ENCODE measurements at regions not wholly inside any gene's neighbourhood (a gene's known extent, or its start where the extent isn't known, plus 50 kb on each side); places are given as distances from the start of the nearest gene placed in this dataset.

DNA sequence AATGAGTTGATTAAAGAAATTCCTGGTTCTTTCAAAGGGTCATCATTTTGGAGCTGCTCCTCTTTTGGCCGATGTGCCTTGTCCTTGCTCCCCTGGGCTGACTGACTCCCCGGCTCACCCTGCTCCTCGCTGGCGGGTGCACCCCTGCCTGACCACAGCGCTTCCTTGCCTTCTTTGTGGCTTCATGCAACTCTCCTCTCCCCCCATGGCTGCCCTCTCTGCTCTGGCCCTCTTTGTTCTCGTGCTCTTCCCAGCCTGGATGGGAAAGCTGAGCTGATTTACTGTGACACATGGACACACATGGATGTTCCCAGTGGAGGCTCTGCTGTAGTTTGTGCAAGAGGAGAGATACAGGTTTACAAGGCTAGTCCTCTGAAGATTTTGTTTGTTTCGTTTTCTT lies 234.6 kb downstream of the HAUS1 start:
- Mint-ChIP-seq H3K9me3 (no peaks in the 10 kb centered on the region), H3K36me3 (ENCODE audit: low read depth) (no peaks in the 10 kb centered on the region), H3K27me3 (peaks cover 33% of the 10 kb centered on the region), H3K4me1 (peaks cover 30% of the 10 kb centered on the region), H3K4me3 (peak overlapping the region; percentile 29), H3K27ac (no peak overlapping the region)
- no peak for ATAC-seq (replicated peaks)

DNA sequence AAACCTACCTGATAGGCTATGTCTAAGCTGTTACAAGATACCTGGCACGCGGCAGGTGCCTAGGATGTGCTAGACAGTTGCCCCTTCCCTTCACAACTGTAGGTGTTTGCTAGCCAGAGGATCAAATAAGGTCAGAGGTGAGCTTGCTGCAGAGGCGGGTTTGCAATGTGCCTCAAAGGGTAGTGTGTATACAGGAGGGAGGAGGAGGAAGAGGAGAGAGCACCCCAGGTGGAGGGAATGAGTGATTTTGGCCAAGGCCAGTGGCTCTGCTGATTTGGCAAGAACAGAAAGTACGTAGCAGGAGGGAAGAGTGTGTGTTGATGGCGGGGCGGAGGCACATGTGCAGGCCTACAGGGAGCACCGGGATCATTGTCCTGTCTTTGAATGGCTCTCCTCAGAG lies 236.5 kb downstream of the HAUS1 start:
- Mint-ChIP-seq H3K9me3 (no peaks in the 10 kb centered on the region), H3K4me1 (peaks cover 21% of the 10 kb centered on the region), H3K27ac (no peak overlapping the region), H3K4me3 (no peak overlapping the region), H3K27me3 (peaks cover 20% of the 10 kb centered on the region), H3K36me3 (ENCODE audit: low read depth) (no peaks in the 10 kb centered on the region)
- no peak for ATAC-seq (replicated peaks)

GRCh38 chr18:46341986-46342525 lies 237.9 kb downstream of the HAUS1 start:
- Mint-ChIP-seq H3K4me1 (peaks cover 18% of the 10 kb centered on the region), H3K9me3 (no peaks in the 10 kb centered on the region), H3K27me3 (peaks cover 11% of the 10 kb centered on the region), H3K4me3 (no peak overlapping the region), H3K36me3 (ENCODE audit: low read depth) (no peaks in the 10 kb centered on the region), H3K27ac (no peak overlapping the region)
- no peak for ATAC-seq (replicated peaks)

DNA sequence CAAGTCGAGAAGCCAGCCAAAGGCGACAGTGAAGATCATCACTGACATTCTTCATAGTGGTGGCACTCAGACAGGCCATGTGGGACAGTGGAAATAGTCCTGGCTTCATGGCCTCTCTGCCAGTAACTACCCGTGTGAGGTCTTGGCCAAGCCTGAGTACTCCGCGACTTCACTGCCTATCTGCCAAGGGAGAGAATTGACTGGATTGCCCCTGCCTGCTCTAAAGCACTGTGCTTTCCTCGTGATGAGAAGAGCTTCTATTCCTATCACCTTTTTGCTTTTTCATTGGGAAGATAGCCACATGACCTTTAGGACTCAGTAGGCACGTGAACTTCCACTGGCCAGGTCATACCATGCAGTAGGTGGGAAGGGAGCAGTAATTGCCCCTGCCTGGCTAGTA lies 239.3 kb downstream of the HAUS1 start:
- peak overlapping the region; percentile 54 for H3K4me3 Mint-ChIP-seq
- H3K9me3 Mint-ChIP-seq, result no peaks in the 10 kb centered on the region
- H3K27ac Mint-ChIP-seq, result peak overlapping the region; percentile 76
- no peak for ATAC-seq (replicated peaks)
- no peaks in the 10 kb centered on the region for H3K36me3 Mint-ChIP-seq (ENCODE audit: low read depth)
- H3K4me1 Mint-ChIP-seq, result peaks cover 18% of the 10 kb centered on the region
- peaks cover 4% of the 10 kb centered on the region for H3K27me3 Mint-ChIP-seq

GRCh38 chr18:46343931-46344372 lies 239.8 kb downstream of the HAUS1 start:
- Mint-ChIP-seq H3K36me3 (ENCODE audit: low read depth) (no peaks in the 10 kb centered on the region), H3K4me1 (peaks cover 15% of the 10 kb centered on the region), H3K27me3 (peaks cover under 1% of the 10 kb centered on the region), H3K4me3 (peak overlapping the region; percentile 54), H3K9me3 (no peaks in the 10 kb centered on the region), H3K27ac (peak overlapping the region; percentile 76)
- peak; percentile 80 for ATAC-seq (replicated peaks)

- H3K27ac Mint-ChIP-seq, result peak overlapping the region; percentile 76
These were observed 240.4 kb downstream of the HAUS1 start for GRCh38 chr18:46344416-46345180.

DNA sequence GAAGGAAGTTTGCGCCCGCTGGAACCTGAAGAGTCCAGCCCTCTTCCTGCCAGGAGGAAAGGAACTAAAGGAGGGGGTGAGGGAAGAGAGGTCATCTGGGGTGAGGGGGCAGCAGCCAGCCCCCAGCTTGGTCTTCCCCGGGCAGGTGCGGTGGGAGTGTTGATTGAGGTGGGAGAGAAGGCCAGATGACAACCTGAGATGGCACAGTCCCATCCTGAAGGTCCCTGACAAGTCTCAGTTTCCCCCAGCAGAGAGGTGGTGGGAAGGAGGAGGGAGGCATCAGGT lies 240.9 kb downstream of the HAUS1 start:
- Mint-ChIP-seq H3K4me1 (peaks cover 10% of the 10 kb centered on the region), H3K36me3 (ENCODE audit: low read depth) (no peaks in the 10 kb centered on the region), H3K4me3 (no peak overlapping the region), H3K27ac (no peak overlapping the region), H3K9me3 (no peaks in the 10 kb centered on the region), H3K27me3 (no peaks in the 10 kb centered on the region)
- ATAC-seq (replicated peaks), result no peak

More at GRCh38 chr18:46344416-46345180, 240.4 kb downstream of the HAUS1 start:
- Mint-ChIP-seq H3K27me3 (no peaks in the 10 kb centered on the region), H3K9me3 (no peaks in the 10 kb centered on the region), H3K4me3 (peak overlapping the region; percentile 54), H3K4me1 (peaks cover 10% of the 10 kb centered on the region), H3K36me3 (ENCODE audit: low read depth) (no peaks in the 10 kb centered on the region)
- ATAC-seq (replicated peaks), result no peak

DNA sequence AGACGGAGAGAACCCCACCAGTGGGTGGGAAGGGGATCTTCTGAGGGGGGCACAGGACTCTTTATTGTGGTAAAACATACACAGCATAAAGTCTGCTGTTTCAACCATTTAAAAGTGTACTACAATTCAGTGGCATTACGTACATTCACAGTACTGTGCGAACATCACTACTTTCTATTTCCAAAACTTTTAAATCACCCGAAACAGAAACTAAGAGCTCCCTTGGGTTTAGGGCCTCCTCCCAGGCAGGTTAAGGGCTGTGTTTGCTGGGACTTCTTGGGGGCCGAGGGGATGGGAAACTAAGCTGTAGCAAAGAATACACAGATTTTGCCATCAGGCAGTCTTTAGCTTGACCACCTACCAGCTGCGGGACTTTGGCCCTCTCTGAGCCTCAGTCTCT lies 242.0 kb downstream of the HAUS1 start:
- Mint-ChIP-seq H3K27me3 (no peaks in the 10 kb centered on the region), H3K4me3 (no peak overlapping the region), H3K4me1 (peaks cover 10% of the 10 kb centered on the region), H3K9me3 (no peaks in the 10 kb centered on the region), H3K36me3 (ENCODE audit: low read depth) (no peaks in the 10 kb centered on the region), H3K27ac (no peak overlapping the region)
- ATAC-seq (replicated peaks), result no peak

DNA sequence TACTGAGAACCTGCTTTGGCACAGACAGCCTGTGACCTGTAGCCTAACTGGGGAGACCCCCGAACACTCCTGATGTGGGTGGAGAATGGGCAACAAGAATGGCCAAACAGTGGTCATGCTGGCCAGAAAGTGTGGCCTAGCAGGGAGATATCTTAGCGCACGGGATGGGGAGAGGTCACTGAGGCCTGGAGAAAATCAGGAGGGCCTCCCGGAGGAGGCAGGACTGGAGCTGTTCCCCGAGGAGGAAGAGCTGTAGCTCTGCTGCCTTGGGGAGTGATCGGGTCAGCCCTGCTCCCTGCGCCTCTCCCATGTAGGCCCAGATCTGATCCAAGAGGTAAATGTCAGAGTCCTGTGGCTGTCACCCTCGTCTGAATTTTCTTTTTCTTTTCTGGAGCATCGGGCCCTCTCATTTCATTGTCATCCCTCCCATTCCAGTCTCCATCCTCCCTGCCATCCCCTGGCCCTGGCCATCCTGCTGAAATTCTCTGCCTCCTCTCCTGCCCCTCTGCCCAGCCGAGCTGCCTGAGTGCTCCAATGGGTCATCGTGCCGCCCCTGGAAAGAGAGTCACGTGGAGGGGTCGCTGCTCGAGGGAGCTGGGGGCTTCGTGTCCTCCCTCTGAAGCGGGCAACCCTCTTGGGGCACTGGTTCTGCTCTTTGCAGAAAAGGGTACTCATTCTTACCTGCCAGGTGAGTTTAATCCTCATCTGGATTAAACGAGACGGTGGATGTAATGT lies 242.9 kb downstream of the HAUS1 start:
- Mint-ChIP-seq H3K4me1 (peaks cover 10% of the 10 kb centered on the region), H3K27me3 (no peaks in the 10 kb centered on the region), H3K36me3 (ENCODE audit: low read depth) (no peaks in the 10 kb centered on the region), H3K4me3 (no peak overlapping the region), H3K27ac (no peak overlapping the region), H3K9me3 (no peaks in the 10 kb centered on the region)
- ATAC-seq (replicated peaks), result no peak

- no peak overlapping the region for H3K4me3 Mint-ChIP-seq
- no peaks in the 10 kb centered on the region for H3K27me3 Mint-ChIP-seq
- ATAC-seq (replicated peaks), result no peak
- H3K9me3 Mint-ChIP-seq, result no peaks in the 10 kb centered on the region
- no peak overlapping the region for H3K27ac Mint-ChIP-seq
- H3K4me1 Mint-ChIP-seq, result no peaks in the 10 kb centered on the region
- H3K36me3 Mint-ChIP-seq (ENCODE audit: low read depth), result no peaks in the 10 kb centered on the region
These were observed 246.5 kb downstream of the HAUS1 start for GRCh38 chr18:46350598-46351159.

- Mint-ChIP-seq H3K27ac (no peak overlapping the region), H3K36me3 (ENCODE audit: low read depth) (no peaks in the 10 kb centered on the region), H3K4me3 (no peak overlapping the region)
These were observed 248.5 kb downstream of the HAUS1 start for GRCh38 chr18:46352520-46353250.

DNA sequence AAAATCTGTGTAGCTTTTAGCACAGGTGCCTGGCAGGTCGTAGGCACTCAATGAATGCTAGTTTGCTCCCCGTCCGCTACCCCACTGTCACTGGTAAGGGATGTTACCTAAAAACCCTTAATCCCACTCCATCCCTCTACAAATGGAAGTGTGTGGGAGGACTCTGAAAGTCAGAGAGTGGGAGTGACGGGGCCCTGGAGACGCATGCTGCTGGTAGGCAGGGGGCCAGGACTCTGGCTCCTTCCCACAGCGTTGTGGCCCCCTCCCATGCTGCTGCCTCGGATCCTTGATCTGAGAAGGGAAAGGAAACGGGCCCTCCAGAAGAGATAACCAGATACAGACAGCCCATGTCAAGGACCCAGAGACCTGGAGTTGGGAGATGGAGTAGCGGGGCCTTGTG lies 249.3 kb downstream of the HAUS1 start:
- H3K27ac Mint-ChIP-seq, result no peak overlapping the region
- H3K27me3 Mint-ChIP-seq, result no peaks in the 10 kb centered on the region
- no peak for ATAC-seq (replicated peaks)
- no peaks in the 10 kb centered on the region for H3K36me3 Mint-ChIP-seq (ENCODE audit: low read depth)
- H3K9me3 Mint-ChIP-seq, result no peaks in the 10 kb centered on the region
- H3K4me3 Mint-ChIP-seq, result no peak overlapping the region
- H3K4me1 Mint-ChIP-seq, result no peaks in the 10 kb centered on the region

More at GRCh38 chr18:46352520-46353250, 248.5 kb downstream of the HAUS1 start:
- Mint-ChIP-seq H3K9me3 (no peaks in the 10 kb centered on the region), H3K27me3 (no peaks in the 10 kb centered on the region), H3K4me1 (no peaks in the 10 kb centered on the region)
- no peak for ATAC-seq (replicated peaks)

GRCh38 chr18:46356278-46357033 lies 252.3 kb downstream of the HAUS1 start:
- no peaks in the 10 kb centered on the region for H3K4me1 Mint-ChIP-seq
- H3K27me3 Mint-ChIP-seq, result no peaks in the 10 kb centered on the region
- no peak overlapping the region for H3K4me3 Mint-ChIP-seq
- no peak for ATAC-seq (replicated peaks)
- H3K27ac Mint-ChIP-seq, result no peak overlapping the region
- H3K36me3 Mint-ChIP-seq (ENCODE audit: low read depth), result no peaks in the 10 kb centered on the region
- no peaks in the 10 kb centered on the region for H3K9me3 Mint-ChIP-seq

Measured in activated T-helper 17 cell treated with anti-CD3 and anti-CD28 coated beads, Interleukin-2, amount 50 U/mL, for 72 hours (primary cell).